Gastroesophageal sphincter (tissue), 4 donors: ENCODE measurements at regions not wholly inside any gene's neighbourhood (a gene's known extent, or its start where the extent isn't known, plus 50 kb on each side); places are given as distances from the start of the nearest gene placed in this dataset.

Source experiments
- ATAC-seq: fragments of 150-250 bp; one replicate; pipeline ENCODE4 v1.9.1; 2016; ENCODE audit warnings: mild to moderate bottlenecking, moderate library complexity
- H3K27ac ChIP-seq, 4 donors: fragments of 200-600 bp; sonication (generic) in 3 of 4; 1 replicate in 3 of 4; 2 replicates in 1 of 4; pipeline ENCODE4 v1.5.1; 2016 to 2019
- H3K27me3 ChIP-seq: fragments of 200-600 bp; sonication (generic); one replicate; pipeline ENCODE4 v1.5.1; 2019
- H3K36me3 ChIP-seq, 2 donors: fragments of 200-600 bp; sonication (generic); one replicate each; pipeline ENCODE4 v1.5.1; 2019; ENCODE audit warnings: control low read depth in 1 of 2
- H3K4me1 ChIP-seq, 3 donors: fragments of 200-600 bp; sonication (generic); 1 replicate in 2 of 3; 2 replicates in 1 of 3; pipeline ENCODE4 v1.5.1; 2016 to 2019; ENCODE audit warnings: control low read depth in 2 of 3
- H3K4me3 ChIP-seq, 2 donors: fragments of 200-600 bp; sonication (generic); one replicate each; pipeline ENCODE4 v1.5.1; 2019; ENCODE audit warnings: mild to moderate bottlenecking in 1 of 2, moderate library complexity in 1 of 2
- H3K9me3 ChIP-seq, 3 donors: fragments of 200-600 bp; sonication (generic); one replicate each; pipeline ENCODE4 v1.5.1; 2017 to 2019; ENCODE audit warnings: control low read depth in 2 of 3
- CTCF ChIP-seq, 4 experiments: fragments of 200-600 bp in 2 of 4; fragments of 450-650 bp in 2 of 4; sonication (generic) in 1 of 4; IDR thresholded peaks; one replicate each; pipeline ENCODE4 v1.5.1; 2017 to 2019; ENCODE audit warnings: antibody characterized with exemption in 4 of 4, mild to moderate bottlenecking in 2 of 4, moderate library complexity in 2 of 4
- EP300 ChIP-seq: sonication (generic); formaldehyde crosslinking; IDR thresholded peaks from one replicate; pipeline ENCODE4 v1.6.1; 2017; ENCODE audit warnings: antibody characterized with exemption, mild to moderate bottlenecking
- POLR2A ChIP-seq, 2 donors: fragments of 450-650 bp; IDR thresholded peaks; one replicate each; pipeline ENCODE4 v1.6.1; 2017; ENCODE audit warnings: antibody characterized with exemption in 2 of 2, mild to moderate bottlenecking in 2 of 2, moderate library complexity in 1 of 2
- POLR2AphosphoS5 ChIP-seq: sonication (generic); formaldehyde crosslinking; IDR thresholded peaks from one replicate; pipeline ENCODE4 v1.6.1; 2017; ENCODE audit warnings: antibody characterized with exemption
- WGBS, 2 donors: methylation state at CpG; one replicate each; pipeline ENCODE4 v1.1.5; 2018; ENCODE audit warnings: low coverage in 1 of 2; 5-methylcytosine and 5-hydroxymethylcytosine counted together

DNA sequence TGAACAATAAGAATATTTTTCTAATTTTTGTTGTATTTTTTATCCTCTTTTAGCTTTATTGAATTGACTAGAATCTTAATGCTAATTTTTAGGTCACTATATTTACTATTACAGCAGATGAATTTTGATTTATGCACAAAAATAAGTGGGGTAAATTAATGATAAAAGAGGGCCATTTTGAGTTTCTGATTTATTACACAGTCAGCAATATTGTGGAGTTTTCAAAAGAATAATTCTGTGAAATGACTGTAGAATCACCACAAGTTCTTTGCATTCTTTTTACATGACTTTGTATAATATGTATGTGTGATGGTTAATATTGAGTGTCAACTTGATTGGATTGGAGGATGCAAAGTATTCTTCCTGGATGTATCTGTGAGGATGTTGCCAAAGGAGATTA is 812.4 kb upstream of the DPPA4 start:
- no peak overlapping the region for H3K27ac ChIP-seq
- no peak for ATAC-seq
- no peak overlapping the region for H3K4me3 ChIP-seq
- TF ChIP-seq POLR2AphosphoS5 (no peak), POLR2A (IDR thresholded peaks at IDR 0.05) (no peak), CTCF (IDR thresholded peaks at IDR 0.05) (no peak), EP300 (no peak)
- no peaks in the 10 kb centered on the region for H3K36me3 ChIP-seq
- no peaks in the 10 kb centered on the region for H3K4me1 ChIP-seq
- no peaks in the 10 kb centered on the region for H3K9me3 ChIP-seq
- no peaks in the 10 kb centered on the region for H3K27me3 ChIP-seq

DNA sequence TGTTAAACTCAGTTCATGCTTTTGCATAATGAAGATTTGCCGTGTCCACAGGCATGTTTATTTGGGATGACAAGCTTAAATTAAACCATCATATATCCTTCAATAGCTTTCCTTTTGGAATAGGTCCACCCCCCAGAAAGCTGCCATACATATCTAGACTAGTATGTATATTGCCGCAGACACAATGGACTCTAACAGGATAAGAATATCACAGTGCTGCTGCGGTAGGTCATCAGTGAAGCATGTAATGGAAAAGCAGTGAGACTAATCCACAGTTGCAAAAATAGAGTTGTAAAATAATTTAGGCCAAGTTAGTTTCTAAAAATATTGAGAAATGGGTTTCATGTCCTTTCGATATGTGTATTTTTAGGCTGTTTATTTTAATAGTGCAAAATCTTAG is 819.9 kb upstream of the DPPA4 start:
- Histone ChIP-seq H3K4me3 (no peak overlapping the region), H3K36me3 (no peaks in the 10 kb centered on the region), H3K27ac (no peak overlapping the region), H3K9me3 (no peaks in the 10 kb centered on the region), H3K27me3 (no peaks in the 10 kb centered on the region), H3K4me1 (peaks cover 0 to 8% (median 0%) of the 10 kb centered on the region in 3 donors)
- WGBS, 2 donors = 32 to 35% methylated on average over 4 of the region's 4 CpGs
- TF ChIP-seq POLR2AphosphoS5 (no peak), EP300 (no peak), CTCF (IDR thresholded peaks at IDR 0.05) (no peak), POLR2A (IDR thresholded peaks at IDR 0.05) (no peak)
- ATAC-seq = no peak

DNA sequence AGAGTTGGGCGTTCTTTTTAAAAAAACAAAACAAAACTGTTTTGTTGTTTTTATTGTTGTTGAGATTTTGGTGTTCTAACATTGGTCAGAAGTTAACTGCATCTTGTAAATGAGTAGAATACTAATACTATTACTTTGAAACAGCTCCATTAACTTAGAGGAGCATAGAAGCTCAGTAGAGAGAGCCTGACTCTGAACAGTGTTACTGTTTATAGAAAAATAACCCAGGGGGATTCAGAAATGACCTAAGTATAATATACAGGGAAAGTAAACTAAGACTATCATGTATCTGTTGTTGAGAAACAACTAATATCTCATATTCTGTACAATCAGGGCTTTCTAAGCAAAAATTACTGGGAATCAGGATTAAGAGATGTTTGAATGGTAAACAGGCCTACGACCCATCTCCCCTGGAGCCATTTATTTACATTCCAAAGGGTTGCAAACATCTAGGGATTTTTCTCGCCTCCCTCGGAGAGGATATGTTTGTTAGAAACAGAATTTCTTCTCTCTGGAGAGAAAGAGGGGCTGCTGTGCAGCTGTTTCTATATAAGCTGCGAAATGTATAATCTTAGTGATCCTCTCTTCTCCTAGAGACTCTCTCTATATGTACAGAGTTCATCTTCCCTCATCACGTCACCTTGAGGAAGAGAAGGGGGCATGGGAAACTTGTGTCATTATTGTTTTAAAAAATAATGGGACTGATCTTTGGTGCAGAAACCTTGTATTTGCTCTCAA is 827.5 kb upstream of the DPPA4 start:
- no peak for ATAC-seq
- no peaks in the 10 kb centered on the region for H3K27me3 ChIP-seq
- no peaks in the 10 kb centered on the region for H3K9me3 ChIP-seq
- no peak overlapping the region for H3K4me3 ChIP-seq
- WGBS, 2 donors = 56 to 57% methylated on average over 6 of the region's 6 CpGs
- no peak overlapping the region for H3K27ac ChIP-seq
- TF ChIP-seq POLR2A (IDR thresholded peaks at IDR 0.05) (no peak), EP300 (no peak), CTCF (IDR thresholded peaks at IDR 0.05) (no peak), POLR2AphosphoS5 (no peak)
- H3K36me3 ChIP-seq = no peaks in the 10 kb centered on the region
- H3K4me1 ChIP-seq = no peaks in the 10 kb centered on the region

- no peak for ATAC-seq
- Histone ChIP-seq H3K4me3 (no peak overlapping the region), H3K36me3 (no peaks in the 10 kb centered on the region), H3K27ac (no peak overlapping the region), H3K9me3 (no peaks in the 10 kb centered on the region), H3K27me3 (no peaks in the 10 kb centered on the region), H3K4me1 (no peaks in the 10 kb centered on the region)
- 46% methylated on average over 2 to 3 of the region's 3 CpGs for WGBS, 2 donors
- TF ChIP-seq POLR2AphosphoS5 (no peak), CTCF (IDR thresholded peaks at IDR 0.05) (no peak), POLR2A (IDR thresholded peaks at IDR 0.05) (no peak), EP300 (no peak)
Measured at GRCh38 chr3:110165370-110165743, 828.0 kb upstream of the DPPA4 start.

DNA sequence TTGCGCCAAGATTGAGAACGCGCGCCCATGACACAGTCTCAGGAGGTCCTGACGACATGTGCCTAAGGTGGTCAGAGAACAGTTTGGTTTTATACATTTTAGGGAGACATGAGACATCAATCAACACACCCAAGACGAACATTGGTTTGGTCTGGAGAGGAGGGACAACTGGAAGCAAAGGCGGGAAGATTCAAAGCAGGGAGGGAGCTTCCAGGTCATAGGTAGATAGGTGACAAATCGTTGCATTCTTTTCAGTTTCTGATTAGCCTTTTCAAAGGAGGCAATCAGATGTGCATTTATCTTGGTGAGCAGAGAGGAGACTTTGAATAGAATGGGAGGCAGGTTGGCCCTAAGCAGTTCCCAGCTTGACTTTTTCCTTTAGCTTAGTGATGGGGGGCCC is 828.4 kb upstream of the DPPA4 start:
- Histone ChIP-seq H3K4me3 (no peak overlapping the region), H3K27ac (no peak overlapping the region), H3K9me3 (no peaks in the 10 kb centered on the region), H3K36me3 (no peaks in the 10 kb centered on the region), H3K4me1 (no peaks in the 10 kb centered on the region), H3K27me3 (no peaks in the 10 kb centered on the region)
- ATAC-seq = no peak
- WGBS, 2 donors = 74% methylated on average over 7 of the region's 8 CpGs; no CpG with 5 or more reads in 1 of the 2 donors
- TF ChIP-seq POLR2AphosphoS5 = no peak
- TF ChIP-seq POLR2A (IDR thresholded peaks at IDR 0.05) = no peak
- no peak for TF ChIP-seq CTCF (IDR thresholded peaks at IDR 0.05)
- TF ChIP-seq EP300 = no peak
